ENCODE measurements at regions not wholly inside any gene's neighbourhood (a gene's known extent, or its start where the extent isn't known, plus 50 kb on each side); places are given as distances from the start of the nearest gene placed in this dataset.

GRCh38 chr1:29700491-29700890 lies 464.2 kb downstream of the PTPRU start:
- no peak for DNase-seq (ENCODE audit: extremely low read depth, low read depth)

- no peak for DNase-seq (ENCODE audit: extremely low read depth, low read depth)
Measured at GRCh38 chr1:29698626-29699025, 462.3 kb downstream of the PTPRU start.

GRCh38 chr1:29698033-29698432 lies 461.7 kb downstream of the PTPRU start:
- DNase-seq (ENCODE audit: extremely low read depth, low read depth), result no peak

GRCh38 chr1:29697391-29697780 lies 461.1 kb downstream of the PTPRU start:
- DNase-seq (ENCODE audit: extremely low read depth, low read depth), result no peak

GRCh38 chr1:29696656-29697390 lies 460.5 kb downstream of the PTPRU start:
- no peak for DNase-seq (ENCODE audit: extremely low read depth, low read depth)

- no peak for DNase-seq (ENCODE audit: extremely low read depth, low read depth)
Measured at GRCh38 chr1:29695803-29696202, 459.5 kb downstream of the PTPRU start.

GRCh38 chr1:29695036-29695435 lies 458.7 kb downstream of the PTPRU start:
- no peak for DNase-seq (ENCODE audit: extremely low read depth, low read depth)

- no peak for DNase-seq (ENCODE audit: extremely low read depth, low read depth)
Measured at GRCh38 chr1:29691499-29691898, 455.2 kb downstream of the PTPRU start.

- no peak for DNase-seq (ENCODE audit: extremely low read depth, low read depth)
Measured at GRCh38 chr1:29690156-29690555, 453.8 kb downstream of the PTPRU start.

GRCh38 chr1:29689372-29690030 lies 453.2 kb downstream of the PTPRU start:
- DNase-seq (ENCODE audit: extremely low read depth, low read depth), result no peak

GRCh38 chr1:29688471-29689365 lies 452.4 kb downstream of the PTPRU start:
- no peak for DNase-seq (ENCODE audit: extremely low read depth, low read depth)

- DNase-seq (ENCODE audit: extremely low read depth, low read depth), result no peak
Measured at GRCh38 chr1:29687601-29688244, 451.4 kb downstream of the PTPRU start.

- no peak for DNase-seq (ENCODE audit: extremely low read depth, low read depth)
Measured at GRCh38 chr1:29687166-29687565, 450.8 kb downstream of the PTPRU start.

- no peak for DNase-seq (ENCODE audit: extremely low read depth, low read depth)
Measured at GRCh38 chr1:29686012-29686930, 449.9 kb downstream of the PTPRU start.

- DNase-seq (ENCODE audit: extremely low read depth, low read depth), result no peak
Measured at GRCh38 chr1:29685387-29685786, 449.1 kb downstream of the PTPRU start.

- no peak for DNase-seq (ENCODE audit: extremely low read depth, low read depth)
Measured at GRCh38 chr1:29684141-29684540, 447.8 kb downstream of the PTPRU start.

GRCh38 chr1:29683472-29683871 lies 447.1 kb downstream of the PTPRU start:
- no peak for DNase-seq (ENCODE audit: extremely low read depth, low read depth)

- no peak for DNase-seq (ENCODE audit: extremely low read depth, low read depth)
Measured at GRCh38 chr1:29682919-29683295, 446.6 kb downstream of the PTPRU start.

GRCh38 chr1:29682171-29682918 lies 446.0 kb downstream of the PTPRU start:
- DNase-seq (ENCODE audit: extremely low read depth, low read depth), result no peak

All from NCI-H460 (cell line).